ENCODE measurements at regions not wholly inside any gene's neighbourhood (a gene's known extent, or its start where the extent isn't known, plus 50 kb on each side); places are given as distances from the start of the nearest gene placed in this dataset.
"Not testable (repeated sequence)": the region's sequence is repeated elsewhere in the genome, so short reads cannot be mapped to it uniquely, and the experiment has no call there.

DNA sequence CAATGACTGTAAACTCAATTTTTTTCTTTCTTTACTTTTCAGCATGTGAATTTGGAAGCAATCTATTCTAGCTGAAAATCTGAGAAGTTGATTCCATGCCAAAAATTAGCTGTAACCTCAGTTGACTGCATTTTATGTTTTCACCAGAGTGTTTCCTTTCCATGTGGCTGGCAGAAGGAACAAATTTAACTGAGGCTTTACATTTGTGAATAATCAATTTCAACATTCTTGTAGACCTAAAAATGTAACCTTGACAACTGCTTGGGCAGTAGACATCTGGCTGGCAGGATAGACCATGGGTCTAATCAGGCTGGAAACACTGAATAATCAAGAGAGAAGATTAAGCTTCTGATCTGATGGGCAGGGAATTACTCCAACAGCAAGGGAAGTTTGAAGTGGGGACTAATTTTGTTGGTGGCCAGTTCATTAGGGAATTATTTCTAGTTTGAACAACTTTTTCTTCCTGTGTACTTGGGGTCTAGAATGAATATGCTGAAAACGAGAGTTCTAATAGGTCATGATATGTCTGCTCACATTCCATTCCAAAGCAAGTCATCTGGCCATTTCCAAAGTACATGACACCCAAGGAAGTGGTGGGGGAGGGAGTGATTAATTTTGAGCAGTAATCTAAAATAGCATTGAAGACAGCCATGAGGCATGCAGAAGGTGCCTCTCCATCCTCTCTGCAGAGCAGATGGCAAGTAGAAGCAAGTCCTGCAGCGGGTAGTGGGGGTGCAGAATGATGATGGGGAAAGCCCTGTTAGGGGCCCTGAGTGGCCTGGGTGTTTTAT, 68.2 kb downstream of the ATP23 start:
- Mint-ChIP-seq H3K36me3 (no peaks in the 10 kb centered on the region), H3K4me1 (no peaks in the 10 kb centered on the region), H3K4me3 (no peak overlapping the region), H3K9me3 (no peaks in the 10 kb centered on the region), H3K27me3 (ENCODE audit: low read depth in 2 of 2) (peaks cover 2 to 16% of the 10 kb centered on the region in 2 donors), H3K27ac (no peak overlapping the region)
- Histone ChIP-seq H3K27me3 (ENCODE audit: control insufficient read depth, insufficient read depth, low read length) (peaks cover 2% of the 10 kb centered on the region), H3K27ac (ENCODE audit: low read length) (no peak overlapping the region), H3K4me3 (ENCODE audit: low read length) (no peak overlapping the region), H3K4me1 (ENCODE audit: control insufficient read depth, insufficient read depth, low read length) (no peaks in the 10 kb centered on the region), H3K9me3 (ENCODE audit: control insufficient read depth, insufficient read depth, low read length) (no peaks in the 10 kb centered on the region), H3K36me3 (ENCODE audit: control insufficient read depth, insufficient read depth, low read length) (no peaks in the 10 kb centered on the region)
- intact Hi-C loops (cut with micrococcal nuclease): no loop called here
- 69% methylated on average over 1 of the region's 2 CpGs for WGBS (ENCODE audit: insufficient coverage)
- ATAC-seq: no peak
- no peak for DNase-seq
- TF ChIP-seq CTCF (IDR thresholded peaks at IDR 0.05): no peak

GRCh38 chr12:58011676-58012075, 70.3 kb downstream of the ATP23 start:
- H3K36me3 ChIP-seq (ENCODE audit: control insufficient read depth, insufficient read depth, low read length): no peaks in the 10 kb centered on the region

GRCh38 chr12:58022379-58023020, 81.1 kb downstream of the ATP23 start:
- H3K4me3 Mint-ChIP-seq; ATAC-seq; H3K4me1 ChIP-seq (ENCODE audit: control insufficient read depth, insufficient read depth, low read length); H3K9me3 ChIP-seq (ENCODE audit: control insufficient read depth, insufficient read depth, low read length); H3K36me3 Mint-ChIP-seq; intact Hi-C loops (cut with micrococcal nuclease); H3K27ac ChIP-seq (ENCODE audit: low read length); H3K36me3 ChIP-seq (ENCODE audit: control insufficient read depth, insufficient read depth, low read length); H3K9me3 Mint-ChIP-seq; DNase-seq; H3K27me3 ChIP-seq (ENCODE audit: control insufficient read depth, insufficient read depth, low read length); H3K4me3 ChIP-seq (ENCODE audit: low read length); H3K27ac Mint-ChIP-seq; H3K4me1 Mint-ChIP-seq: not testable (repeated sequence)
- H3K27me3 Mint-ChIP-seq (ENCODE audit: low read depth in 2 of 2): peaks cover 15 to 28% of the 10 kb centered on the region in 2 donors
- 85% methylated on average over 5 of the region's 6 CpGs for WGBS (ENCODE audit: insufficient coverage)

More at GRCh38 chr12:58011676-58012075, 70.3 kb downstream of the ATP23 start:
- Mint-ChIP-seq H3K4me3 (no peak overlapping the region), H3K4me1 (no peaks in the 10 kb centered on the region), H3K36me3 (no peaks in the 10 kb centered on the region), H3K27ac (no peak overlapping the region), H3K9me3 (no peaks in the 10 kb centered on the region), H3K27me3 (ENCODE audit: low read depth in 2 of 2) (peaks cover 0 to 11% of the 10 kb centered on the region in 2 donors)
- peaks cover 2% of the 10 kb centered on the region for H3K27me3 ChIP-seq (ENCODE audit: control insufficient read depth, insufficient read depth, low read length)
- no peaks in the 10 kb centered on the region for H3K9me3 ChIP-seq (ENCODE audit: control insufficient read depth, insufficient read depth, low read length)
- no peaks in the 10 kb centered on the region for H3K4me1 ChIP-seq (ENCODE audit: control insufficient read depth, insufficient read depth, low read length)
- DNase-seq: no peak
- ATAC-seq: no peak
- no peak overlapping the region for H3K4me3 ChIP-seq (ENCODE audit: low read length)
- no peak for TF ChIP-seq CTCF (IDR thresholded peaks at IDR 0.05)
- intact Hi-C loops (cut with micrococcal nuclease): no loop called here
- no peak overlapping the region for H3K27ac ChIP-seq (ENCODE audit: low read length)
- WGBS (ENCODE audit: insufficient coverage): 40% methylated on average over 1 of the region's 1 CpG

GRCh38 chr12:58025431-58025830, 84.1 kb downstream of the ATP23 start:
- DNase-seq (no peak), ATAC-seq (no peak)
- Histone ChIP-seq H3K36me3 (ENCODE audit: control insufficient read depth, insufficient read depth, low read length) (no peaks in the 10 kb centered on the region), H3K27me3 (ENCODE audit: control insufficient read depth, insufficient read depth, low read length) (no peaks in the 10 kb centered on the region), H3K4me3 (ENCODE audit: low read length) (no peak overlapping the region), H3K9me3 (ENCODE audit: control insufficient read depth, insufficient read depth, low read length) (no peaks in the 10 kb centered on the region), H3K27ac (ENCODE audit: low read length) (no peak overlapping the region), H3K4me1 (ENCODE audit: control insufficient read depth, insufficient read depth, low read length) (no peaks in the 10 kb centered on the region)
- TF ChIP-seq CTCF (IDR thresholded peaks at IDR 0.05): no peak
- H3K4me3 Mint-ChIP-seq: no peak overlapping the region
- intact Hi-C loops (cut with micrococcal nuclease): no loop called here
- H3K9me3 Mint-ChIP-seq: peaks cover 3 to 5% of the 10 kb centered on the region in 2 donors
- no peaks in the 10 kb centered on the region for H3K4me1 Mint-ChIP-seq
- H3K27me3 Mint-ChIP-seq (ENCODE audit: low read depth in 2 of 2): peaks cover 8 to 28% of the 10 kb centered on the region in 2 donors
- H3K36me3 Mint-ChIP-seq: no peaks in the 10 kb centered on the region
- no peak overlapping the region for H3K27ac Mint-ChIP-seq

Data from natural killer cell (primary cell).